Stomach (tissue), 4 donors: ENCODE measurements at regions not wholly inside any gene's neighbourhood (a gene's known extent, or its start where the extent isn't known, plus 50 kb on each side); places are given as distances from the start of the nearest gene placed in this dataset.
"Not testable (repeated sequence)": the region's sequence is repeated elsewhere in the genome, so short reads cannot be mapped to it uniquely, and the experiment has no call there.

Experiments
- POLR2A ChIP-seq, 4 donors: fragments of 450-650 bp; IDR thresholded peaks; one replicate each; pipeline ENCODE4 v1.6.1; 2016; ENCODE audit warnings: antibody characterized with exemption in 4 of 4, control low read depth in 2 of 4, mild to moderate bottlenecking in 1 of 4, moderate library complexity in 1 of 4
- TF ChIP-seq, protein P1 (sequence below), 7 experiments: fragments of 450-650 bp in 4 of 7; fragments of 200-600 bp in 3 of 7; sonication (generic) in 3 of 7; IDR thresholded peaks; one replicate each; pipeline ENCODE4 v1.5.1; 2016 to 2019; ENCODE audit warnings: antibody characterized with exemption in 7 of 7, control low read depth in 2 of 7, mild to moderate bottlenecking in 1 of 7

DNA sequence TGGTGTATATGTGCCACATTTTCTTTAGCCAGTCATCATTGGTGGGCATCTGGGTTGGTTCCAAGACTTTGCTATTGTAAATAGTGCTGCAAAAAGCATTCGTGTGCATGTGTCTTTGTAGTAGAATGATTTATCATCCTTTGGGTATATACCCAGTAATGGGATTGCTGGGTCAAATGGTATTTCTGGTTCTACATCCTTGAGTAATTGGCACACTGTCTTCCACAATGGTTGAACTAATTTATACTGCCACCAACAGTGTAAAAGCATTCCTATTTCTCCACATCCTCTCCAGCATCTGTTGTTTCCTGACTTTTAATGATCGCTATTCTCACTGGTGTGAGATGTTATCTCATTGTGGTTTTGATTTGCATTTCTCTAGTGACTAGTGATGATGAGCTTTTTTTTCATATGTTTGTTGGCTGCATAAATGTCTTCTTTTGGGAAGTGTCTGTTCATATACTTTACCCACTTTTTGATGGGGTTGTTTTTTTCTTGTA lies 264.6 kb upstream of the ETAA1 start:
- TF ChIP-seq, protein P1, sequence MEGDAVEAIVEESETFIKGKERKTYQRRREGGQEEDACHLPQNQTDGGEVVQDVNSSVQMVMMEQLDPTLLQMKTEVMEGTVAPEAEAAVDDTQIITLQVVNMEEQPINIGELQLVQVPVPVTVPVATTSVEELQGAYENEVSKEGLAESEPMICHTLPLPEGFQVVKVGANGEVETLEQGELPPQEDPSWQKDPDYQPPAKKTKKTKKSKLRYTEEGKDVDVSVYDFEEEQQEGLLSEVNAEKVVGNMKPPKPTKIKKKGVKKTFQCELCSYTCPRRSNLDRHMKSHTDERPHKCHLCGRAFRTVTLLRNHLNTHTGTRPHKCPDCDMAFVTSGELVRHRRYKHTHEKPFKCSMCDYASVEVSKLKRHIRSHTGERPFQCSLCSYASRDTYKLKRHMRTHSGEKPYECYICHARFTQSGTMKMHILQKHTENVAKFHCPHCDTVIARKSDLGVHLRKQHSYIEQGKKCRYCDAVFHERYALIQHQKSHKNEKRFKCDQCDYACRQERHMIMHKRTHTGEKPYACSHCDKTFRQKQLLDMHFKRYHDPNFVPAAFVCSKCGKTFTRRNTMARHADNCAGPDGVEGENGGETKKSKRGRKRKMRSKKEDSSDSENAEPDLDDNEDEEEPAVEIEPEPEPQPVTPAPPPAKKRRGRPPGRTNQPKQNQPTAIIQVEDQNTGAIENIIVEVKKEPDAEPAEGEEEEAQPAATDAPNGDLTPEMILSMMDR (IDR thresholded peaks at IDR 0.05), result not testable (repeated sequence)
- not testable (repeated sequence) for TF ChIP-seq POLR2A (IDR thresholded peaks at IDR 0.05)
